Upper lobe of right lung (tissue), 1 donor: ENCODE measurements at regions not wholly inside any gene's neighbourhood (a gene's known extent, or its start where the extent isn't known, plus 50 kb on each side); places are given as distances from the start of the nearest gene placed in this dataset.
"Not testable (repeated sequence)": the region's sequence is repeated elsewhere in the genome, so short reads cannot be mapped to it uniquely, and the experiment has no call there.

Experiments used
- ATAC-seq: fragments of 200-7000 bp; cut with Tn5 transposase; one replicate; pipeline ENCODE4 v1.9.1; 2020; ENCODE audit warnings: mild to moderate bottlenecking, moderate library complexity
- DNase-seq: peaks from one replicate; pipeline ENCODE4 v3.0.0-alpha.2; 2020
- H3K27ac ChIP-seq: fragments of 200-600 bp; one replicate; pipeline ENCODE4 v1.8.0; 2022
- H3K27me3 ChIP-seq: fragments of 200-600 bp; one replicate; pipeline ENCODE4 v1.8.0; 2022; ENCODE audit warnings: mild to moderate bottlenecking
- H3K36me3 ChIP-seq: fragments of 200-600 bp; one replicate; pipeline ENCODE4 v1.8.0; 2022
- H3K4me1 ChIP-seq: fragments of 200-600 bp; one replicate; pipeline ENCODE4 v1.8.0; 2022
- H3K4me3 ChIP-seq: fragments of 200-600 bp; one replicate; pipeline ENCODE4 v1.8.0; 2022; ENCODE audit warnings: mild to moderate bottlenecking
- H3K9me3 ChIP-seq: fragments of 200-600 bp; one replicate; pipeline ENCODE4 v1.8.0; 2022
- CTCF ChIP-seq: fragments of 200-600 bp; IDR thresholded peaks from one replicate; pipeline ENCODE4 v1.8.0; 2022; ENCODE audit warnings: antibody characterized with exemption
- intact Hi-C: fragments of 100-400 bp; cut with DNase I; formaldehyde crosslinking; loops from one replicate; pipeline ENCODE4 v1.11.0; 2022
- donor health status: DM: no; HTN: yes; CAD: no; lungs with severe emphysema.

- H3K36me3 ChIP-seq, result no peaks in the 10 kb centered on the region
- ATAC-seq, result peak; percentile 48
- H3K4me3 ChIP-seq, result no peak overlapping the region
- H3K27me3 ChIP-seq, result no peaks in the 10 kb centered on the region
- no peaks in the 10 kb centered on the region for H3K4me1 ChIP-seq
- intact Hi-C loops, result no loop called here
- no peak for TF ChIP-seq CTCF
- no peak overlapping the region for H3K27ac ChIP-seq
- peaks cover 12% of the 10 kb centered on the region for H3K9me3 ChIP-seq
- DNase-seq, result no peak
Measured at GRCh38 chr20:30610029-30610693, 647.3 kb upstream of the DEFB115 start.

DNA sequence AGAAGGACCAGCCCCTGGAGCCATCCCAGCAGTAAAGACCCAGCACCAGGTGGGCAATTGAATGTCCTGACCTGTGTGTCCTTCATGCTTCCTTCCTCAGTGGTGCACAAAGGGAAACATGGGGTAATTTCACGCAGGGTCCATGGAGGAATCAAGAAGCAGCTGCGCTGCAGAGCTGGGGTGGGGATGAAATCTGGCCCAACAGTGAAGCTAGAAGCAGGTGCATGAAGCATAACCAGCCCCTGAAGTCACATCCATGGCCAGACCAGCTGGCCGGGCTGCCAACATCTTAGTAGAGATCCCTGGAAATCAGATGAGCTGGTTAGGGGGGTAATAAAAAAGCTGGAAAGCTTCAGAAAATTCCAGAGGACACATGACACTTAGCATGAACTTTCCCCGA, 646.7 kb upstream of the DEFB115 start:
- Histone ChIP-seq H3K9me3 (peaks cover 12% of the 10 kb centered on the region), H3K27me3 (no peaks in the 10 kb centered on the region), H3K36me3 (no peaks in the 10 kb centered on the region), H3K4me3 (no peak overlapping the region), H3K27ac (no peak overlapping the region), H3K4me1 (no peaks in the 10 kb centered on the region)
- ATAC-seq (no peak), DNase-seq (no peak)
- intact Hi-C loops, result no loop called here
- TF ChIP-seq CTCF, result no peak

DNA sequence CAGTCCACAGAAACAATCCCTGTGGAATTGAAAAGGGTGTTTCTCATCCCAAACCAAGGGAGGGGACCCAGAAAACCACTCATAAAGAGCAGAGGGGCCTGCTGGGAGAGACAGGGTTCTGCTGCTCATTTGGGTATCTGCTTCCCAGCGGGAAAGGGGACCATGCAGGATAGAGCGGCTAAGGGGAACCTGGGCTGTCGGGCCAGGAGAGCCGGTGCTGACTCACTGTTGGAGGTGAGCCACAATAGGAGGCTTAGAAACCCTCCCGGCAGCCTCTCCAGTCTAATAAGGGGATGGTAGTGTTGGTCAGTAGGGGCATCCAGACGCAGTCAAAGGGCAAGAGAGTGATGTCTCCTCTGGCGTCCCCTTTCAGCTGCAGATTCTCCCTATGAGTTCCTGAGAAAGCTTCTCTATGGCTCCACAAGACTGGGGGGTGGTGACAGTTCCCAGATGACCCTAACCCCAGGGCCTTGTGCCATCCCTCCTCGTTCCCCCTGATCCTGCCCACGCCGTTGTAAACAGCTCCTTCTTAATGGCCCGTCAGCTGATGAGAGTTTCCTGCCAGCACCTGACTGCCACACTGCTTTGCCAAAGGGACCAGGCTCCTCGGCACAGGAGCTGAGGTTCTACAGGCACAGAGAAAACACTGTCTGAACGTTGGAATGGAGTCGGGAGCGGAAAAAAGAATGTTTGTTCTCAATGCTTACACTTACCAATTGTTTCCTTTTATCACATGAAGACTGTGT, 646.1 kb upstream of the DEFB115 start:
- no peak for TF ChIP-seq CTCF
- no peak overlapping the region for H3K4me3 ChIP-seq
- H3K27ac ChIP-seq, result no peak overlapping the region
- intact Hi-C loops, result no loop called here
- DNase-seq (no peak), ATAC-seq (peak; percentile 17)
- no peaks in the 10 kb centered on the region for H3K4me1 ChIP-seq
- H3K27me3 ChIP-seq, result no peaks in the 10 kb centered on the region
- peaks cover 5% of the 10 kb centered on the region for H3K9me3 ChIP-seq
- no peaks in the 10 kb centered on the region for H3K36me3 ChIP-seq

DNA sequence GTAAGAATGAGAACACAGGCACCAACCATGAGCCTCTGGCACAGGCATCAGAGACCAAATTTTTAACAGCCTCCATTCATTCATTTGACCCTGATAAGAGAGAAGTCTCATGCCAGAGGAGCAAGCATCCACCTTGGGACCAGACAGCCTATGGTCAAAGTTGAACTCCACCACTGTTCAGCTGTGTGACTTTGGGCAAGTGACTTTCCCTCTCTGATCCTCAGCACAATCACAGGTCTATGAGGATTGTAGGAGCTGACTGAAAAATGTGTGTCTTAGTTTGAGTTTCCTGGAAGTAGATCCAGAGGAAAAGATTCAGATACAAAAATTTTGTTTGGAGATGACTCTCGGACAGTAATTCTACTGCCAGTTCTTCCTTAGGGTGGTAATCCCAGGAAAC, 645.1 kb upstream of the DEFB115 start:
- DNase-seq (no peak), ATAC-seq (no peak)
- TF ChIP-seq CTCF, result no peak
- intact Hi-C loops, result no loop called here
- Histone ChIP-seq H3K4me3 (no peak overlapping the region), H3K9me3 (no peaks in the 10 kb centered on the region), H3K36me3 (no peaks in the 10 kb centered on the region), H3K4me1 (no peaks in the 10 kb centered on the region), H3K27me3 (no peaks in the 10 kb centered on the region), H3K27ac (no peak overlapping the region)

- ATAC-seq, H3K27ac ChIP-seq, DNase-seq, H3K27me3 ChIP-seq, intact Hi-C loops, H3K36me3 ChIP-seq, H3K9me3 ChIP-seq, H3K4me3 ChIP-seq, H3K4me1 ChIP-seq: not testable (repeated sequence)
Measured at GRCh38 chr20:30621346-30621745, 636.1 kb upstream of the DEFB115 start.

DNA sequence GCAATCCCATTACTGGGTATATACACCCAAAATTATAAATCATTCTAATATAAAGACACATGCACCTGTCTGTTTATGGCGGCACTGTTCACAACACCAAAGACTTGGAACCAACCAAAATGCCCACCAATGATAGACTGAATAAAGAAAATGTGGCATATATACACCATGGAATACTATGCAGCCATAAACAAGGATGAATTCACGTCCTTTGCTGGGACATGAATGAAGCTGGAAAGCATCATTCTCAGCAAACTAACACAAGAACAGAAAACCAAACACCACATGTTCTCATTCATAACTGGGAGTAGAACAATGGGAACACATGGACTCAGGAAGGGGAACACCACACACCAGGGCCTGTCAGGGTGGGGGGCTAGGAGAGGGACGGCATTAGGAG, 633.2 kb upstream of the DEFB115 start:
- H3K27ac ChIP-seq, H3K4me1 ChIP-seq, H3K9me3 ChIP-seq, H3K4me3 ChIP-seq, H3K27me3 ChIP-seq, intact Hi-C loops, H3K36me3 ChIP-seq, ATAC-seq, DNase-seq: not testable (repeated sequence)

GRCh38 chr20:30629376-30629775, 628.1 kb upstream of the DEFB115 start:
- ATAC-seq, intact Hi-C loops: not testable (repeated sequence)

More at GRCh38 chr20:30629376-30629775, 628.1 kb upstream of the DEFB115 start:
- H3K27ac ChIP-seq, H3K27me3 ChIP-seq, H3K36me3 ChIP-seq, H3K4me1 ChIP-seq, H3K4me3 ChIP-seq, H3K9me3 ChIP-seq, DNase-seq: not testable (repeated sequence)
